ENCODE measurements at regions not wholly inside any gene's neighbourhood (a gene's known extent, or its start where the extent isn't known, plus 50 kb on each side); places are given as distances from the start of the nearest gene placed in this dataset.
"Not testable (repeated sequence)": the region's sequence is repeated elsewhere in the genome, so short reads cannot be mapped to it uniquely, and the experiment has no call there.

GRCh38 chr2:111331099-111331724 lies 210.5 kb downstream of the BCL2L11 start:
- H2BK5ac ChIP-seq (ENCODE audit: low read depth, low read length, poor library complexity, severe bottlenecking); H2AK5ac ChIP-seq (ENCODE audit: low read depth, low read length); ATAC-seq (ENCODE audit: low read depth); H3K14ac ChIP-seq (replicated peaks; ENCODE audit: low read depth, low read length); H3K4me1 ChIP-seq (ENCODE audit: control insufficient read depth, insufficient read depth, low read length); H3K4me2 ChIP-seq (ENCODE audit: low read depth, low read length); intact Hi-C loops (cut with micrococcal nuclease); H4K5ac ChIP-seq (ENCODE audit: low read depth, low read length); H2AK9ac ChIP-seq (replicated peaks; ENCODE audit: low read depth, low read length, poor library complexity); H3K4ac ChIP-seq (ENCODE audit: low read depth, low read length); in situ Hi-C loops (cut with MboI; ENCODE audit: low sequenced_read_pairs); CTCF ChIA-PET; DNase-seq; H3K18ac ChIP-seq (ENCODE audit: low read depth, low read length); H2BK120ac ChIP-seq (ENCODE audit: low read depth, low read length); H2AFZ ChIP-seq (replicated peaks; ENCODE audit: low read length, poor library complexity); H3K36me3 ChIP-seq (ENCODE audit: control insufficient read depth, insufficient read depth, low read length); H2BK15ac ChIP-seq (ENCODE audit: low read depth, low read length); H4K8ac ChIP-seq (ENCODE audit: low read depth in 2 of 2, low read length in 2 of 2); H3K4me3 ChIP-seq (ENCODE audit: insufficient read depth, low read depth, low read length); H3K27me3 ChIP-seq (ENCODE audit: control insufficient read depth, insufficient read depth, low read length); dilution Hi-C loops (cut with HindIII; ENCODE audit: low sequenced_read_pairs, unreplicated experiment); H4K91ac ChIP-seq (ENCODE audit: insufficient read depth, low read depth, low read length); H2BK20ac ChIP-seq (ENCODE audit: low read depth, low read length); H3K9me3 ChIP-seq (ENCODE audit: control insufficient read depth, insufficient read depth, low read length); BruUV-seq (replicated peaks); H3K23ac ChIP-seq (ENCODE audit: low read depth, low read length); H3K56ac ChIP-seq (ENCODE audit: extremely low read depth, insufficient read depth, low read length); H4K20me1 ChIP-seq (ENCODE audit: insufficient read depth, low read length); H3K27ac ChIP-seq (ENCODE audit: insufficient read depth, low read length); H3K79me1 ChIP-seq (ENCODE audit: low read depth in 1 of 2, low read length in 2 of 2); POLR2A ChIA-PET (ENCODE audit: unreplicated experiment); H3K9ac ChIP-seq (ENCODE audit: low read depth, low read length); H3K9me1 ChIP-seq (ENCODE audit: insufficient read depth, low read length): not testable (repeated sequence)
- no CpG with 5 or more reads among the region's 2 CpGs for WGBS, 2 experiments (ENCODE audit: extremely low coverage in 2 of 2, insufficient read length in 1 of 2)

GRCh38 chr2:111335220-111335907 lies 214.7 kb downstream of the BCL2L11 start:
- H3K27me3 ChIP-seq (ENCODE audit: control insufficient read depth, insufficient read depth, low read length); H3K27ac ChIP-seq (ENCODE audit: insufficient read depth, low read length); H3K36me3 ChIP-seq (ENCODE audit: control insufficient read depth, insufficient read depth, low read length); H4K5ac ChIP-seq (ENCODE audit: low read depth, low read length); H3K4me3 ChIP-seq (ENCODE audit: insufficient read depth, low read depth, low read length); dilution Hi-C loops (cut with HindIII; ENCODE audit: low sequenced_read_pairs, unreplicated experiment); H2AK5ac ChIP-seq (ENCODE audit: low read depth, low read length); H4K91ac ChIP-seq (ENCODE audit: insufficient read depth, low read depth, low read length); H3K18ac ChIP-seq (ENCODE audit: low read depth, low read length); H3K56ac ChIP-seq (ENCODE audit: extremely low read depth, insufficient read depth, low read length); DNase-seq; BruUV-seq (replicated peaks); CTCF ChIA-PET; H3K79me1 ChIP-seq (ENCODE audit: low read depth in 1 of 2, low read length in 2 of 2); H4K20me1 ChIP-seq (ENCODE audit: insufficient read depth, low read length); POLR2A ChIA-PET (ENCODE audit: unreplicated experiment); H3K9ac ChIP-seq (ENCODE audit: low read depth, low read length); H2BK120ac ChIP-seq (ENCODE audit: low read depth, low read length); H2AFZ ChIP-seq (replicated peaks; ENCODE audit: low read length, poor library complexity); in situ Hi-C loops (cut with MboI; ENCODE audit: low sequenced_read_pairs); H2BK20ac ChIP-seq (ENCODE audit: low read depth, low read length); H2AK9ac ChIP-seq (replicated peaks; ENCODE audit: low read depth, low read length, poor library complexity); H3K4me1 ChIP-seq (ENCODE audit: control insufficient read depth, insufficient read depth, low read length); H3K9me3 ChIP-seq (ENCODE audit: control insufficient read depth, insufficient read depth, low read length); H2BK5ac ChIP-seq (ENCODE audit: low read depth, low read length, poor library complexity, severe bottlenecking); H4K8ac ChIP-seq (ENCODE audit: low read depth in 2 of 2, low read length in 2 of 2); H3K9me1 ChIP-seq (ENCODE audit: insufficient read depth, low read length); H3K4ac ChIP-seq (ENCODE audit: low read depth, low read length); H3K4me2 ChIP-seq (ENCODE audit: low read depth, low read length); intact Hi-C loops (cut with micrococcal nuclease); H2BK15ac ChIP-seq (ENCODE audit: low read depth, low read length); H3K23ac ChIP-seq (ENCODE audit: low read depth, low read length); H3K14ac ChIP-seq (replicated peaks; ENCODE audit: low read depth, low read length): not testable (repeated sequence)
- ATAC-seq (ENCODE audit: low read depth), result peak; percentile 78
